GM23338 (cell line): ENCODE measurements at regions not wholly inside any gene's neighbourhood (a gene's known extent, or its start where the extent isn't known, plus 50 kb on each side); places are given as distances from the start of the nearest gene placed in this dataset.

Source experiments
- ATAC-seq: fragments of 200-7000 bp; cut with Tn5 transposase; 3 replicates; pipeline ENCODE4 v1.9.1; 2020
- DNase-seq: peaks from one replicate; pipeline ENCODE4 v3.0.0-alpha.2; 2015; ENCODE audit warnings: low spot score
- H2AFZ ChIP-seq: fragments of 200-600 bp; sonication (generic); 2 replicates; pipeline ENCODE4 v1.8.0; 2016; ENCODE audit warnings: antibody characterized with exemption, mild to moderate bottlenecking, moderate library complexity
- H3F3A ChIP-seq: fragments of 200-600 bp; sonication (generic); replicated peaks from 2 replicates; pipeline ENCODE4 v1.8.0; 2017; ENCODE audit warnings: antibody characterized with exemption, mixed run types, low read depth
- H3K27ac ChIP-seq: fragments of 200-600 bp; sonication (generic); 2 replicates; pipeline ENCODE4 v1.6.1; 2016; ENCODE audit warnings: low read depth
- H3K27me3 ChIP-seq: fragments of 200-600 bp; sonication (generic); 2 replicates; pipeline ENCODE4 v1.8.0; 2016; ENCODE audit warnings: mild to moderate bottlenecking, mixed run types, moderate library complexity; ENCODE audit not compliant: insufficient read depth
- H3K36me3 ChIP-seq: fragments of 200-600 bp; sonication (generic); 2 replicates; pipeline ENCODE4 v1.8.0; 2016; ENCODE audit warnings: mild to moderate bottlenecking; ENCODE audit not compliant: insufficient read depth
- H3K4me1 ChIP-seq: fragments of 200-600 bp; sonication (generic); 2 replicates; pipeline ENCODE4 v1.8.0; 2016; ENCODE audit warnings: mild to moderate bottlenecking, moderate library complexity; ENCODE audit not compliant: insufficient read depth
- H3K4me2 ChIP-seq: fragments of 200-600 bp; sonication (generic); 2 replicates; pipeline ENCODE4 v1.7.1; 2017; ENCODE audit warnings: mixed run types
- H3K4me3 ChIP-seq: fragments of 200-600 bp; sonication (generic); 2 replicates; pipeline ENCODE4 v1.6.1; 2016; ENCODE audit warnings: mixed run types
- H3K79me2 ChIP-seq: fragments of 200-600 bp; sonication (generic); replicated peaks from 2 replicates; pipeline ENCODE4 v1.8.0; 2017; ENCODE audit warnings: mild to moderate bottlenecking; ENCODE audit not compliant: insufficient read depth
- H3K9me2 ChIP-seq: fragments of 200-600 bp; sonication (generic); 2 replicates; pipeline ENCODE4 v1.8.0; 2017; ENCODE audit not compliant: insufficient read depth
- H4K20me1 ChIP-seq: fragments of 200-600 bp; sonication (generic); replicated peaks from 2 replicates; pipeline ENCODE4 v1.8.0; 2017; ENCODE audit warnings: mild to moderate bottlenecking; ENCODE audit not compliant: insufficient read depth
- H3K27ac Mint-ChIP-seq: 2 replicates; pipeline ENCODE4 v1.8.0; 2020; ENCODE audit warnings: inconsistent platforms, mild to moderate bottlenecking, moderate library complexity, mixed read lengths
- H3K27me3 Mint-ChIP-seq: 3 replicates; pipeline ENCODE4 v1.8.0; 2022; ENCODE audit warnings: low read depth, mild to moderate bottlenecking, moderate library complexity, mixed read lengths, inconsistent platforms; ENCODE audit not compliant: insufficient read depth, poor library complexity
- H3K36me3 Mint-ChIP-seq: 3 replicates; pipeline ENCODE4 v1.8.0; 2021; ENCODE audit warnings: low read depth, mild to moderate bottlenecking, inconsistent platforms, moderate library complexity, mixed read lengths
- H3K4me1 Mint-ChIP-seq: 3 replicates; pipeline ENCODE4 v1.8.0; 2020; ENCODE audit warnings: mild to moderate bottlenecking, inconsistent platforms, mixed read lengths
- H3K4me3 Mint-ChIP-seq: 3 replicates; pipeline ENCODE4 v1.8.0; 2021; ENCODE audit warnings: moderate library complexity, mild to moderate bottlenecking, inconsistent platforms, mixed read lengths
- H3K9me3 Mint-ChIP-seq: 3 replicates; pipeline ENCODE4 v1.8.0; 2020; ENCODE audit warnings: moderate library complexity, mild to moderate bottlenecking, inconsistent platforms, mixed read lengths
- EZH2 ChIP-seq: fragments of 200-600 bp; sonication (generic); IDR thresholded peaks from one replicate; pipeline ENCODE4 v1.8.0; 2017; ENCODE audit warnings: antibody characterized with exemption, mild to moderate bottlenecking, low read depth; ENCODE audit not compliant: unreplicated experiment
- JUNB ChIP-seq: IDR thresholded peaks from one replicate; pipeline ENCODE4 v1.6.1; 2016; ENCODE audit warnings: antibody characterized with exemption; ENCODE audit not compliant: unreplicated experiment
- POLR2AphosphoS5 ChIP-seq: IDR thresholded peaks from 2 replicates; pipeline ENCODE4 v1.6.1; 2016; ENCODE audit warnings: antibody characterized with exemption, low read depth
- ZNF331 ChIP-seq: fragments of 250-450 bp; sonication (Bioruptor Pico); IDR thresholded peaks from 2 replicates; pipeline ENCODE4 v1.5.0; 2020; ENCODE audit warnings: low read depth, mild to moderate bottlenecking, moderate library complexity
- TF ChIP-seq, protein P1 (sequence below): fragments of 250-450 bp; sonication (Bioruptor Pico); IDR thresholded peaks from 2 replicates; pipeline ENCODE4 v1.5.0; 2020; ENCODE audit warnings: mild to moderate bottlenecking, moderate library complexity
- TF ChIP-seq, protein P2 (sequence below), 2 experiments: fragments of 200-600 bp in 1 of 2; sonication (generic) in 1 of 2; conservative IDR thresholded peaks; 2 replicates each; pipeline versions ENCODE4 v1.5.1 to v1.6.1; 2016 to 2017; ENCODE audit warnings: antibody characterized with exemption in 2 of 2, low read depth in 2 of 2, mild to moderate bottlenecking in 2 of 2, moderate library complexity in 1 of 2

DNA sequence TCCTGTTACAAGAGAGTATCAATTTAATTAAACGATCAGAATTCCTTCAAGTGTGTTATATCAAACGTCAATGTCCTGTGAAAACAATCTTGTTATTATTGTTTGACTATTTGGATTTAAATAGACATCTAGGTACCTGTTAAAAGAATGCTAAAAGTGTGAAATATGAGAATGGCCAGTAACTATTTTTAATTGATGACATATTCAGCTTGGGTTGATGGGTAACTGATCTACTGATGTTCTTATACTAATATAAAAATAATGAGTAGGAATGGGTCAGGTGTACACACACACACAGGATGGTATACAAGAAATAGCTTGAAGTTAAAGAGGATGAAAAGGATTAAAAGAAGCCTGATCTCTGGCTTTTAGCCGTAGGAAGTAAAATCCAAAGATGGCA lies 146.0 kb downstream of the SLC38A4 start (continued):
- TF ChIP-seq, protein P1, sequence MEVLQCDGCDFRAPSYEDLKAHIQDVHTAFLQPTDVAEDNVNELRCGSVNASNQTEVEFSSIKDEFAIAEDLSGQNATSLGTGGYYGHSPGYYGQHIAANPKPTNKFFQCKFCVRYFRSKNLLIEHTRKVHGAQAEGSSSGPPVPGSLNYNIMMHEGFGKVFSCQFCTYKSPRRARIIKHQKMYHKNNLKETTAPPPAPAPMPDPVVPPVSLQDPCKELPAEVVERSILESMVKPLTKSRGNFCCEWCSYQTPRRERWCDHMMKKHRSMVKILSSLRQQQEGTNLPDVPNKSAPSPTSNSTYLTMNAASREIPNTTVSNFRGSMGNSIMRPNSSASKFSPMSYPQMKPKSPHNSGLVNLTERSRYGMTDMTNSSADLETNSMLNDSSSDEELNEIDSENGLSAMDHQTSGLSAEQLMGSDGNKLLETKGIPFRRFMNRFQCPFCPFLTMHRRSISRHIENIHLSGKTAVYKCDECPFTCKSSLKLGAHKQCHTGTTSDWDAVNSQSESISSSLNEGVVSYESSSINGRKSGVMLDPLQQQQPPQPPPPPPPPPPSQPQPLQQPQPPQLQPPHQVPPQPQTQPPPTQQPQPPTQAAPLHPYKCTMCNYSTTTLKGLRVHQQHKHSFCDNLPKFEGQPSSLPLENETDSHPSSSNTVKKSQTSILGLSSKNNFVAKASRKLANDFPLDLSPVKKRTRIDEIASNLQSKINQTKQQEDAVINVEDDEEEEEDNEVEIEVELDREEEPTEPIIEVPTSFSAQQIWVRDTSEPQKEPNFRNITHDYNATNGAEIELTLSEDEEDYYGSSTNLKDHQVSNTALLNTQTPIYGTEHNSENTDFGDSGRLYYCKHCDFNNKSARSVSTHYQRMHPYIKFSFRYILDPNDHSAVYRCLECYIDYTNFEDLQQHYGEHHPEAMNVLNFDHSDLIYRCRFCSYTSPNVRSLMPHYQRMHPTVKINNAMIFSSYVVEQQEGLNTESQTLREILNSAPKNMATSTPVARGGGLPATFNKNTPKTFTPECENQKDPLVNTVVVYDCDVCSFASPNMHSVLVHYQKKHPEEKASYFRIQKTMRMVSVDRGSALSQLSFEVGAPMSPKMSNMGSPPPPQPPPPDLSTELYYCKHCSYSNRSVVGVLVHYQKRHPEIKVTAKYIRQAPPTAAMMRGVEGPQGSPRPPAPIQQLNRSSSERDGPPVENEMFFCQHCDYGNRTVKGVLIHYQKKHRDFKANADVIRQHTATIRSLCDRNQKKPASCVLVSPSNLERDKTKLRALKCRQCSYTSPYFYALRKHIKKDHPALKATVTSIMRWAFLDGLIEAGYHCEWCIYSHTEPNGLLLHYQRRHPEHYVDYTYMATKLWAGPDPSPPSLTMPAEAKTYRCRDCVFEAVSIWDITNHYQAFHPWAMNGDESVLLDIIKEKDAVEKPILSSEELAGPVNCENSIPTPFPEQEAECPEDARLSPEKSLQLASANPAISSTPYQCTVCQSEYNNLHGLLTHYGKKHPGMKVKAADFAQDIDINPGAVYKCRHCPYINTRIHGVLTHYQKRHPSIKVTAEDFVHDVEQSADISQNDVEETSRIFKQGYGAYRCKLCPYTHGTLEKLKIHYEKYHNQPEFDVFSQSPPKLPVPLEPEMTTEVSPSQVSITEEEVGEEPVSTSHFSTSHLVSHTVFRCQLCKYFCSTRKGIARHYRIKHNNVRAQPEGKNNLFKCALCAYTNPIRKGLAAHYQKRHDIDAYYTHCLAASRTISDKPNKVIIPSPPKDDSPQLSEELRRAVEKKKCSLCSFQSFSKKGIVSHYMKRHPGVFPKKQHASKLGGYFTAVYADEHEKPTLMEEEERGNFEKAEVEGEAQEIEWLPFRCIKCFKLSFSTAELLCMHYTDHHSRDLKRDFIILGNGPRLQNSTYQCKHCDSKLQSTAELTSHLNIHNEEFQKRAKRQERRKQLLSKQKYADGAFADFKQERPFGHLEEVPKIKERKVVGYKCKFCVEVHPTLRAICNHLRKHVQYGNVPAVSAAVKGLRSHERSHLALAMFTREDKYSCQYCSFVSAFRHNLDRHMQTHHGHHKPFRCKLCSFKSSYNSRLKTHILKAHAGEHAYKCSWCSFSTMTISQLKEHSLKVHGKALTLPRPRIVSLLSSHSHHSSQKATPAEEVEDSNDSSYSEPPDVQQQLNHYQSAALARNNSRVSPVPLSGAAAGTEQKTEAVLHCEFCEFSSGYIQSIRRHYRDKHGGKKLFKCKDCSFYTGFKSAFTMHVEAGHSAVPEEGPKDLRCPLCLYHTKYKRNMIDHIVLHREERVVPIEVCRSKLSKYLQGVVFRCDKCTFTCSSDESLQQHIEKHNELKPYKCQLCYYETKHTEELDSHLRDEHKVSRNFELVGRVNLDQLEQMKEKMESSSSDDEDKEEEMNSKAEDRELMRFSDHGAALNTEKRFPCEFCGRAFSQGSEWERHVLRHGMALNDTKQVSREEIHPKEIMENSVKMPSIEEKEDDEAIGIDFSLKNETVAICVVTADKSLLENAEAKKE (CRISPR knock-in tag), result no peak
- TF ChIP-seq ZNF331, result no peak
- TF ChIP-seq, protein P2, sequence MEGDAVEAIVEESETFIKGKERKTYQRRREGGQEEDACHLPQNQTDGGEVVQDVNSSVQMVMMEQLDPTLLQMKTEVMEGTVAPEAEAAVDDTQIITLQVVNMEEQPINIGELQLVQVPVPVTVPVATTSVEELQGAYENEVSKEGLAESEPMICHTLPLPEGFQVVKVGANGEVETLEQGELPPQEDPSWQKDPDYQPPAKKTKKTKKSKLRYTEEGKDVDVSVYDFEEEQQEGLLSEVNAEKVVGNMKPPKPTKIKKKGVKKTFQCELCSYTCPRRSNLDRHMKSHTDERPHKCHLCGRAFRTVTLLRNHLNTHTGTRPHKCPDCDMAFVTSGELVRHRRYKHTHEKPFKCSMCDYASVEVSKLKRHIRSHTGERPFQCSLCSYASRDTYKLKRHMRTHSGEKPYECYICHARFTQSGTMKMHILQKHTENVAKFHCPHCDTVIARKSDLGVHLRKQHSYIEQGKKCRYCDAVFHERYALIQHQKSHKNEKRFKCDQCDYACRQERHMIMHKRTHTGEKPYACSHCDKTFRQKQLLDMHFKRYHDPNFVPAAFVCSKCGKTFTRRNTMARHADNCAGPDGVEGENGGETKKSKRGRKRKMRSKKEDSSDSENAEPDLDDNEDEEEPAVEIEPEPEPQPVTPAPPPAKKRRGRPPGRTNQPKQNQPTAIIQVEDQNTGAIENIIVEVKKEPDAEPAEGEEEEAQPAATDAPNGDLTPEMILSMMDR (conservative IDR thresholded peaks at IDR 0.05; ENCODE audit: low read depth in 2 of 2), result no peak

DNA sequence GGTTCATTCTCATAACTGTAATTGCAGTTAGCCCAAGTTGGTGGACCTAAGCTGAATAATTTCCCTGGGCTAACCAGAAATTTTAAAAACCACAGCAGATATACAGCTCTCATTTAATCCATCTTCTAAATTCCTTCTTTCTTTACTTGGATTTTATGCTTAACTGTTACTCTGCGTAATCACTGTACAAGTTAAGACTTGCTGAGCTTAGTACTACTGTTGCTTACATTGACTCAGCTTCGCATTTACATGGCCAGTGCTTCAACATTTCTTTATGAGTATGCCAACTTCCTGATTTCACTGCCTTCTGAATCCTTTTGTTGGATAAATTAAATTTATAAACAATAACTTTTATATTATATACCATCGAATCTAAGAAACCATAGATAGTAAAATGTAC lies 147.4 kb downstream of the SLC38A4 start:
- no peak overlapping the region for H3K27ac Mint-ChIP-seq
- ATAC-seq (no peak), DNase-seq (no peak)
- H2AFZ ChIP-seq, result no peak overlapping the region
- H3K4me1 ChIP-seq, result peaks cover 29% of the 10 kb centered on the region
- no peak overlapping the region for H3K4me3 Mint-ChIP-seq
- no peaks in the 10 kb centered on the region for H3K79me2 ChIP-seq
- no peak overlapping the region for H3K27ac ChIP-seq
- H3K36me3 ChIP-seq, result no peaks in the 10 kb centered on the region
- peaks cover 41% of the 10 kb centered on the region for H3K4me1 Mint-ChIP-seq
- H3K4me2 ChIP-seq, result no peak overlapping the region
- TF ChIP-seq POLR2AphosphoS5, result no peak
- no peak for TF ChIP-seq EZH2
- no peak for TF ChIP-seq JUNB
- no peaks in the 10 kb centered on the region for H3K27me3 Mint-ChIP-seq
- no peaks in the 10 kb centered on the region for H3F3A ChIP-seq
- H4K20me1 ChIP-seq, result no peaks in the 10 kb centered on the region
- no peak overlapping the region for H3K4me3 ChIP-seq
- H3K27me3 ChIP-seq, result no peaks in the 10 kb centered on the region
- peaks cover 6% of the 10 kb centered on the region; the same call in 1 of the 3 replicates for H3K9me3 Mint-ChIP-seq
- H3K9me2 ChIP-seq, result peaks cover 2% of the 10 kb centered on the region; the same call in 1 of the 2 replicates
- H3K36me3 Mint-ChIP-seq, result peaks cover 12% of the 10 kb centered on the region
